Ishikawa (cell line): ENCODE measurements at regions not wholly inside any gene's neighbourhood (a gene's known extent, or its start where the extent isn't known, plus 50 kb on each side); places are given as distances from the start of the nearest gene placed in this dataset.

Experiments
- CEBPB ChIP-seq: IDR thresholded peaks from 2 replicates; pipeline ENCODE4 v1.6.1; 2012
- CREB1 ChIP-seq: IDR thresholded peaks from 2 replicates; pipeline ENCODE4 v1.6.1; 2012; ENCODE audit warnings: low read depth
- EGR1 ChIP-seq: IDR thresholded peaks from 2 replicates; pipeline ENCODE4 v1.6.1; 2012
- EP300 ChIP-seq: IDR thresholded peaks from 2 replicates; pipeline ENCODE4 v1.6.1; 2012; ENCODE audit warnings: borderline replicate concordance
- FOXM1 ChIP-seq: IDR thresholded peaks from 2 replicates; pipeline ENCODE4 v1.6.1; 2012; ENCODE audit warnings: low read depth, borderline replicate concordance
- NFIC ChIP-seq: IDR thresholded peaks from 2 replicates; pipeline ENCODE4 v1.6.1; 2012
- RAD21 ChIP-seq: IDR thresholded peaks from 2 replicates; pipeline ENCODE4 v1.6.1; 2012; ENCODE audit warnings: low read depth
- TAF1 ChIP-seq: IDR thresholded peaks from 2 replicates; pipeline ENCODE4 v1.6.1; 2012; ENCODE audit warnings: low read depth, mild to moderate bottlenecking
- TCF12 ChIP-seq: IDR thresholded peaks from 2 replicates; pipeline ENCODE4 v1.6.1; 2012; ENCODE audit warnings: low read depth
- TEAD4 ChIP-seq: IDR thresholded peaks from 2 replicates; pipeline ENCODE4 v1.6.1; 2012
- YY1 ChIP-seq: IDR thresholded peaks from 2 replicates; pipeline ENCODE4 v1.6.1; 2012; ENCODE audit warnings: low read depth
- ZBTB7A ChIP-seq: IDR thresholded peaks from 2 replicates; pipeline ENCODE4 v1.6.1; 2012; ENCODE audit warnings: low read depth
- TF ChIP-seq, protein P1 (sequence below): IDR thresholded peaks from 2 replicates; pipeline ENCODE4 v1.6.1; 2012
- TF ChIP-seq, protein P2 (sequence below): IDR thresholded peaks from 2 replicates; pipeline ENCODE4 v1.6.1; 2012
- TF ChIP-seq, protein P3 (sequence below): IDR thresholded peaks from 2 replicates; pipeline ENCODE4 v1.6.1; 2012; ENCODE audit warnings: low read depth, mild to moderate bottlenecking

GRCh38 chr22:22042009-22042408 is 59.4 kb upstream of the TOP3B start:
- TF ChIP-seq CREB1 (no peak), EGR1 (no peak), RAD21 (no peak), FOXM1 (no peak), TAF1 (no peak), EP300 (no peak), TEAD4 (no peak), NFIC (no peak), YY1 (no peak), TCF12 (no peak), ZBTB7A (no peak)
- TF ChIP-seq, protein P1, sequence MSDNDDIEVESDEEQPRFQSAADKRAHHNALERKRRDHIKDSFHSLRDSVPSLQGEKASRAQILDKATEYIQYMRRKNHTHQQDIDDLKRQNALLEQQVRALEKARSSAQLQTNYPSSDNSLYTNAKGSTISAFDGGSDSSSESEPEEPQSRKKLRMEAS, result no peak
- TF ChIP-seq, protein P2, sequence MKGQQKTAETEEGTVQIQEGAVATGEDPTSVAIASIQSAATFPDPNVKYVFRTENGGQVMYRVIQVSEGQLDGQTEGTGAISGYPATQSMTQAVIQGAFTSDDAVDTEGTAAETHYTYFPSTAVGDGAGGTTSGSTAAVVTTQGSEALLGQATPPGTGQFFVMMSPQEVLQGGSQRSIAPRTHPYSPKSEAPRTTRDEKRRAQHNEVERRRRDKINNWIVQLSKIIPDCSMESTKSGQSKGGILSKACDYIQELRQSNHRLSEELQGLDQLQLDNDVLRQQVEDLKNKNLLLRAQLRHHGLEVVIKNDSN, result no peak

DNA sequence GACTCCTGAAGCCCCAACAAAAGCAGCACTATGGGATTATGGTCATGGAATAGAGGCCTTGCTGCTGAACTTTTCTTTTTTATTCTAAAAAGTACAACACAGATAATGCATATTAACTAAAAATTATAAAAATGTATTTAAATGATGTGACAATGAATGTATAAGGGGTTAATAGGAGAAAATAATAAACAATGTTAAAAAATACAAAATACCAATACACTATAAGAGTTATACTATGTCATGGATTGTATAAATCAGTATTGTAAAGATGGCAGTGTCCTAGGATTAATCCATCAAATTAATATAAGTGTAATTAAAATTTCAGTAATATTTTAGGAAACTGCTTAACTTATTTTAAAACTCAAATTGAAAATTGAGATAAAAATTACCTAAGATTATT is 58.3 kb upstream of the TOP3B start:
- TF ChIP-seq RAD21 (no peak), NFIC (no peak), EP300 (no peak), TCF12 (no peak), TEAD4 (no peak), CREB1 (no peak), EGR1 (no peak), ZBTB7A (no peak), TAF1 (no peak), CEBPB (no peak), FOXM1 (no peak)
- TF ChIP-seq, protein P1, result no peak
- TF ChIP-seq, protein P2, result no peak
- TF ChIP-seq, protein P3, sequence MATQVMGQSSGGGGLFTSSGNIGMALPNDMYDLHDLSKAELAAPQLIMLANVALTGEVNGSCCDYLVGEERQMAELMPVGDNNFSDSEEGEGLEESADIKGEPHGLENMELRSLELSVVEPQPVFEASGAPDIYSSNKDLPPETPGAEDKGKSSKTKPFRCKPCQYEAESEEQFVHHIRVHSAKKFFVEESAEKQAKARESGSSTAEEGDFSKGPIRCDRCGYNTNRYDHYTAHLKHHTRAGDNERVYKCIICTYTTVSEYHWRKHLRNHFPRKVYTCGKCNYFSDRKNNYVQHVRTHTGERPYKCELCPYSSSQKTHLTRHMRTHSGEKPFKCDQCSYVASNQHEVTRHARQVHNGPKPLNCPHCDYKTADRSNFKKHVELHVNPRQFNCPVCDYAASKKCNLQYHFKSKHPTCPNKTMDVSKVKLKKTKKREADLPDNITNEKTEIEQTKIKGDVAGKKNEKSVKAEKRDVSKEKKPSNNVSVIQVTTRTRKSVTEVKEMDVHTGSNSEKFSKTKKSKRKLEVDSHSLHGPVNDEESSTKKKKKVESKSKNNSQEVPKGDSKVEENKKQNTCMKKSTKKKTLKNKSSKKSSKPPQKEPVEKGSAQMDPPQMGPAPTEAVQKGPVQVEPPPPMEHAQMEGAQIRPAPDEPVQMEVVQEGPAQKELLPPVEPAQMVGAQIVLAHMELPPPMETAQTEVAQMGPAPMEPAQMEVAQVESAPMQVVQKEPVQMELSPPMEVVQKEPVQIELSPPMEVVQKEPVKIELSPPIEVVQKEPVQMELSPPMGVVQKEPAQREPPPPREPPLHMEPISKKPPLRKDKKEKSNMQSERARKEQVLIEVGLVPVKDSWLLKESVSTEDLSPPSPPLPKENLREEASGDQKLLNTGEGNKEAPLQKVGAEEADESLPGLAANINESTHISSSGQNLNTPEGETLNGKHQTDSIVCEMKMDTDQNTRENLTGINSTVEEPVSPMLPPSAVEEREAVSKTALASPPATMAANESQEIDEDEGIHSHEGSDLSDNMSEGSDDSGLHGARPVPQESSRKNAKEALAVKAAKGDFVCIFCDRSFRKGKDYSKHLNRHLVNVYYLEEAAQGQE, result no peak

DNA sequence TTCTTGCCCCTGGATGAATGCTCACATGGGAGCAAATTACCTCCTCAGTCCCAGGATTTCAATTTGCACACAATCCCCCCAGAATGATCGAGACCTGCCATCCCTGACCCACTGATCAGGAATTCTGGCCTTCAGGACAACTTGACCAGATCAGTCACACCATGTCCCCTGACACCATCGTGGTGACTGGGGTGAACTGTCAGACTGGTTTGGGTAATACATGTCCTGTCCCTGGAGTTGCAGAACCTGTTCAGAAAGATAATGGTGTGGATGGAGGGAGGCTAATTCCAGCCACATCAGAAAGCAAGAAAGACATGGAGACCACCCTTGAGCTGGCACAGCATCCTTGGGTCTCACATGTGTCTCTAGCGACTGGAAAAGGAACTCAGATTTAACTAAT is 57.9 kb upstream of the TOP3B start:
- TF ChIP-seq EGR1 (no peak), TEAD4 (no peak), ZBTB7A (no peak), TAF1 (no peak), RAD21 (no peak), NFIC (no peak), TCF12 (no peak), CREB1 (no peak), FOXM1 (no peak), CEBPB (no peak), EP300 (no peak)
- TF ChIP-seq, protein P1, result no peak
- TF ChIP-seq, protein P2, result no peak

DNA sequence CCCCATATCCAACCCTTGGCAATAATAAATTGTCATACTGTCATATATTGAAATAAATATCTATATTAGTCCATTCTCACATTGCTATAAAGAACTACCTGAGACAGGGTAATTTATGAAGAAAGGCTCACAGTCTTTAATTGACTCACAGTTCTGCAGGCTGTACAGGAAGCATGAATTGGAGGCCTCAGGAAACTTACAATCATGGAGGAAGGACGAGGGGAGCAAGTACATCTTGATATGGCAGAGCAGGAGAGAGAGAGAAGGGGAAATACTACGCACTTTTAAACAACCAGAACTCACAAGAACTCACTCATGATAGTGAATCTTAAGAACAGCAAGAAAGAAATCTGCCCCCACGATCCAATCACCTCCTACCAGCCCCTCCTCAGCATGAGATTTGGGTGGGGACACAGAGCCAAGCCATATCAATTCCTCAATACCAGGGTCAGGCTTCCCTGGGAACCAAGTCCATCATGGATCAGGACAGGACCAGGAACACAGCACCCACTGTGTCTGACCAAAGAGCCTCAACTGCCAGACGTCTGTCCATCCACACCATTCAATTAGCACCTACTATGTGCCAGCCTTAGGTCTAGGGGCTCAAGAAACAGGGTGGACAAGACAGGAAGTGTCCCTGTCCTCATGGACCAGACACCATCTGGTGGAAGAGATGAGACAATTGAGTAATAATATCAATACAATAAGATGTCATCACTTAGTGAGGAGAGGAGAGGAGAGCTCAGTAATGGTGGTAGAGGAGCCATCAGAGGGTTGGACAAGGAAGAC is 56.9 kb upstream of the TOP3B start:
- TF ChIP-seq TCF12 (no peak), TAF1 (no peak), FOXM1 (no peak)
- TF ChIP-seq, protein P2, result no peak

GRCh38 chr22:22038178-22038880 is 55.7 kb upstream of the TOP3B start:
- no peak for TF ChIP-seq ZBTB7A
- no peak for TF ChIP-seq EP300
- no peak for TF ChIP-seq RAD21
- no peak for TF ChIP-seq NFIC
- TF ChIP-seq, protein P1, result no peak
- TF ChIP-seq CREB1, result no peak
- no peak for TF ChIP-seq EGR1
- TF ChIP-seq TEAD4, result no peak
- no peak for TF ChIP-seq TCF12
- TF ChIP-seq TAF1, result no peak
- TF ChIP-seq, protein P3, result no peak
- TF ChIP-seq YY1, result no peak
- TF ChIP-seq CEBPB, result no peak
- TF ChIP-seq, protein P2, result no peak
- no peak for TF ChIP-seq FOXM1
